Inflammatory macrophage (primary cell): ENCODE measurements at regions not wholly inside any gene's neighbourhood (a gene's known extent, or its start where the extent isn't known, plus 50 kb on each side); places are given as distances from the start of the nearest gene placed in this dataset.
A peak's percentile ranks its signal among the peaks of the same experiment; 100 is the strongest.

Experiments
- DNase-seq, 2 donors: peaks; one replicate each; pipeline ENCODE4 v3.0.0-alpha.2; 2020 to 2022

- DNase-seq = no peak
These were observed 90.8 kb upstream of the PMFBP1 start for GRCh38 chr16:72262711-72263110.

- no peak for DNase-seq
These were observed 89.2 kb upstream of the PMFBP1 start for GRCh38 chr16:72261127-72261526.

- DNase-seq = no peak
These were observed 84.6 kb upstream of the PMFBP1 start for GRCh38 chr16:72256398-72257066.

GRCh38 chr16:72255786-72256185, 83.8 kb upstream of the PMFBP1 start:
- no peak for DNase-seq

- no peak for DNase-seq
These were observed 75.9 kb upstream of the PMFBP1 start for GRCh38 chr16:72247821-72248253.

GRCh38 chr16:72246423-72246822, 74.5 kb upstream of the PMFBP1 start:
- no peak for DNase-seq

GRCh38 chr16:72244853-72245252, 72.9 kb upstream of the PMFBP1 start:
- DNase-seq = no peak

GRCh38 chr16:72243621-72244020, 71.7 kb upstream of the PMFBP1 start:
- no peak for DNase-seq

GRCh38 chr16:72242757-72243156, 70.8 kb upstream of the PMFBP1 start:
- DNase-seq = no peak

- DNase-seq = peak; percentile 30 to 40
These were observed 70.0 kb upstream of the PMFBP1 start for GRCh38 chr16:72241930-72242329.

- DNase-seq = no peak
These were observed 69.1 kb upstream of the PMFBP1 start for GRCh38 chr16:72241008-72241407.

- no peak for DNase-seq
These were observed 68.5 kb upstream of the PMFBP1 start for GRCh38 chr16:72240466-72240865.

GRCh38 chr16:72236866-72237265, 64.9 kb upstream of the PMFBP1 start:
- DNase-seq = no peak

GRCh38 chr16:72234387-72234786, 62.4 kb upstream of the PMFBP1 start:
- peak; percentile 11 to 19 for DNase-seq

- no peak for DNase-seq
These were observed 56.1 kb upstream of the PMFBP1 start for GRCh38 chr16:72228014-72228413.

- no peak for DNase-seq
These were observed 54.2 kb upstream of the PMFBP1 start for GRCh38 chr16:72226136-72226535.

GRCh38 chr16:72224260-72224768, 52.4 kb upstream of the PMFBP1 start:
- no peak for DNase-seq

- DNase-seq = no peak
These were observed 50.5 kb upstream of the PMFBP1 start for GRCh38 chr16:72222503-72222902.
